ENCODE measurements at regions not wholly inside any gene's neighbourhood (a gene's known extent, or its start where the extent isn't known, plus 50 kb on each side); places are given as distances from the start of the nearest gene placed in this dataset.

DNA sequence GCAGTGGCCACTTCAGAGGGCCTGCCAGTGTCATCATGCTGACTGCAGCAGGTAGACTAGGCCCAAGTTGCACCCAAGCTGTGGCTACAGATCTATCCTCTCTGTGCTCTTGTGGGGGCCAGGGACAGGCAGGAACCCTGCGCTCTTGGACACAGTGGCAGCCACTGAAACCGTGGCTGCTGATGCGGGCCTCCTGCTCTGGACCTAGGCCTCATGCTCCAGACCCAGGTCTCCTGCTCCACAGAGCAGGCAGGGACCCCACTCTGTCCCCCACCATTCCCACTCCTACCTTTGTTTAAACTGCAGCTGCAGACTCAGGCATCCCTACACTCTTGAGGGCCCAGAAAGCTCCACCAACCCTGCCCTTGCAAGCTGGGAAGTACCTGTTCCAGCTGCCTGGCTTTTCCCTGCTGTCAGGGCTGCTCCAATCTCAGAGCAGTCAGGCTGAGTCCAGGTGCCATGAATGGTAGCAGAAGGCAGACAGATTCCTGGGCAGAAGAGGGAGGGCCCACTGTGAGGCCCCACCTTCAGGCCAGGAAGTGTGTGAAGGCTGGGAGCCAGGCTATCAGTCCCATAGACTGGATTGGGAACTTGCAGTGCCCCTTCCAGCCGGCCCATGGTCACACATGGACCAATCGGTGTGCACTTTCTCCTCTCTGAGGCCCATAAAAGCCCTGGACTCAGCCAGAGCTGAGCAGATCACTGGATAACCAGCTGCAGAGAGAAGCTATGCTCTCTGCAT, 634.0 kb upstream of the SEMA3D start:
- TF ChIP-seq, protein P1, sequence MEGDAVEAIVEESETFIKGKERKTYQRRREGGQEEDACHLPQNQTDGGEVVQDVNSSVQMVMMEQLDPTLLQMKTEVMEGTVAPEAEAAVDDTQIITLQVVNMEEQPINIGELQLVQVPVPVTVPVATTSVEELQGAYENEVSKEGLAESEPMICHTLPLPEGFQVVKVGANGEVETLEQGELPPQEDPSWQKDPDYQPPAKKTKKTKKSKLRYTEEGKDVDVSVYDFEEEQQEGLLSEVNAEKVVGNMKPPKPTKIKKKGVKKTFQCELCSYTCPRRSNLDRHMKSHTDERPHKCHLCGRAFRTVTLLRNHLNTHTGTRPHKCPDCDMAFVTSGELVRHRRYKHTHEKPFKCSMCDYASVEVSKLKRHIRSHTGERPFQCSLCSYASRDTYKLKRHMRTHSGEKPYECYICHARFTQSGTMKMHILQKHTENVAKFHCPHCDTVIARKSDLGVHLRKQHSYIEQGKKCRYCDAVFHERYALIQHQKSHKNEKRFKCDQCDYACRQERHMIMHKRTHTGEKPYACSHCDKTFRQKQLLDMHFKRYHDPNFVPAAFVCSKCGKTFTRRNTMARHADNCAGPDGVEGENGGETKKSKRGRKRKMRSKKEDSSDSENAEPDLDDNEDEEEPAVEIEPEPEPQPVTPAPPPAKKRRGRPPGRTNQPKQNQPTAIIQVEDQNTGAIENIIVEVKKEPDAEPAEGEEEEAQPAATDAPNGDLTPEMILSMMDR (IDR thresholded peaks at IDR 0.05; ENCODE audit: low read depth, low read length, poor library complexity, severe bottlenecking), result no peak
- no peak for TF ChIP-seq EZH2phosphoT487 (IDR thresholded peaks at IDR 0.05; ENCODE audit: borderline replicate concordance, low read length)
